ENCODE measurements at regions not wholly inside any gene's neighbourhood (a gene's known extent, or its start where the extent isn't known, plus 50 kb on each side); places are given as distances from the start of the nearest gene placed in this dataset.

GRCh38 chr12:105861227-105861626, 277.5 kb downstream of the NUAK1 start:
- Histone ChIP-seq H3K4me3 (ENCODE audit: low read depth, low read length) (no peak overlapping the region), H3K36me3 (no peaks in the 10 kb centered on the region), H3K9me3 (no peaks in the 10 kb centered on the region), H3K27me3 (no peaks in the 10 kb centered on the region), H3K4me1 (no peaks in the 10 kb centered on the region)
- DNase-seq = no peak
- no peak for TF ChIP-seq CTCF (IDR thresholded peaks at IDR 0.05; ENCODE audit: low read depth, low read length)

GRCh38 chr12:105862163-105862821, 276.5 kb downstream of the NUAK1 start:
- no peaks in the 10 kb centered on the region for H3K9me3 ChIP-seq
- no peak overlapping the region for H3K4me3 ChIP-seq (ENCODE audit: low read depth, low read length)

GRCh38 chr12:105864316-105864715, 274.4 kb downstream of the NUAK1 start:
- DNase-seq = no peak
- H3K9me3 ChIP-seq = no peaks in the 10 kb centered on the region
- no peak overlapping the region for H3K4me3 ChIP-seq (ENCODE audit: low read depth, low read length)
- H3K4me1 ChIP-seq = no peaks in the 10 kb centered on the region
- no peaks in the 10 kb centered on the region for H3K27me3 ChIP-seq
- TF ChIP-seq CTCF (IDR thresholded peaks at IDR 0.05; ENCODE audit: low read depth, low read length) = no peak
- H3K36me3 ChIP-seq = no peaks in the 10 kb centered on the region

More at GRCh38 chr12:105862163-105862821, 276.5 kb downstream of the NUAK1 start:
- Histone ChIP-seq H3K4me1 (no peaks in the 10 kb centered on the region), H3K36me3 (no peaks in the 10 kb centered on the region), H3K27me3 (no peaks in the 10 kb centered on the region)
- TF ChIP-seq CTCF (IDR thresholded peaks at IDR 0.05; ENCODE audit: low read depth, low read length) = no peak
- no peak for DNase-seq

- no peak for TF ChIP-seq CTCF (IDR thresholded peaks at IDR 0.05; ENCODE audit: low read depth, low read length)
- Histone ChIP-seq H3K36me3 (no peaks in the 10 kb centered on the region), H3K9me3 (no peaks in the 10 kb centered on the region), H3K4me1 (no peaks in the 10 kb centered on the region), H3K4me3 (ENCODE audit: low read depth, low read length) (no peak overlapping the region), H3K27me3 (no peaks in the 10 kb centered on the region)
- DNase-seq = no peak
Measured at GRCh38 chr12:105864901-105865300, 273.9 kb downstream of the NUAK1 start.

GRCh38 chr12:105865886-105866285, 272.9 kb downstream of the NUAK1 start:
- DNase-seq = no peak
- H3K27me3 ChIP-seq = no peaks in the 10 kb centered on the region
- H3K4me1 ChIP-seq = no peaks in the 10 kb centered on the region

More at GRCh38 chr12:105865886-105866285, 272.9 kb downstream of the NUAK1 start:
- no peak for TF ChIP-seq CTCF (IDR thresholded peaks at IDR 0.05; ENCODE audit: low read depth, low read length)
- no peaks in the 10 kb centered on the region for H3K9me3 ChIP-seq
- H3K36me3 ChIP-seq = no peaks in the 10 kb centered on the region
- no peak overlapping the region for H3K4me3 ChIP-seq (ENCODE audit: low read depth, low read length)

Data from BE2C (cell line).